ENCODE measurements at regions not wholly inside any gene's neighbourhood (a gene's known extent, or its start where the extent isn't known, plus 50 kb on each side); places are given as distances from the start of the nearest gene placed in this dataset.

- no peak overlapping the region for H3K27ac ChIP-seq (ENCODE audit: low read length)
- ChIA-PET CTCF (no interaction called here), POLR2A (no interaction called here)
- in situ Hi-C loops (cut with HindIII; ENCODE audit: low pct_unique_long_range_greater_than_20kb, low sequenced_read_pairs) (no loop called here), intact Hi-C loops (cut with micrococcal nuclease; ENCODE audit: unreplicated experiment) (no loop called here)
- TF ChIP-seq SIN3A (IDR thresholded peaks at IDR 0.05; ENCODE audit: borderline replicate concordance, insufficient read depth, low read depth, low read length) (no peak), CTCF (IDR thresholded peaks at IDR 0.05) (no peak)
- no peaks in the 10 kb centered on the region for H3K27me3 ChIP-seq (ENCODE audit: control insufficient read depth, insufficient read depth, low read length)
- ATAC-seq (no peak), DNase-seq (ENCODE audit: low read depth, low spot score) (no peak)
- no peaks in the 10 kb centered on the region for H3K9me3 ChIP-seq (ENCODE audit: control insufficient read depth, insufficient read depth, low read depth, low read length)
- no peaks in the 10 kb centered on the region for H3K36me3 ChIP-seq (ENCODE audit: control insufficient read depth, insufficient read depth, low read length)
- no peak overlapping the region for H3K4me3 ChIP-seq (ENCODE audit: low read depth in 2 of 2, low read length in 2 of 2)
- H3K4me1 ChIP-seq (ENCODE audit: control insufficient read depth, insufficient read depth, low read length), result no peaks in the 10 kb centered on the region
- BruUV-seq (replicated peaks), result no TSS peak
These were observed 707.0 kb downstream of the SORCS1 start for GRCh38 chr10:106457522-106457921.

GRCh38 chr10:106454233-106454632 is 710.3 kb downstream of the SORCS1 start:
- no peak for DNase-seq (ENCODE audit: low read depth, low spot score)
- ChIA-PET POLR2A (no interaction called here), CTCF (no interaction called here)
- TF ChIP-seq REST (IDR thresholded peaks at IDR 0.05; ENCODE audit: insufficient read depth in 1 of 2, low read depth in 2 of 2, low read length in 1 of 2) (no peak), TCF7L2 (IDR thresholded peaks at IDR 0.05; ENCODE audit: low read depth, low read length) (no peak), POLR2AphosphoS5 (IDR thresholded peaks at IDR 0.05; ENCODE audit: low read depth, low read length) (no peak), SIN3A (IDR thresholded peaks at IDR 0.05; ENCODE audit: borderline replicate concordance, insufficient read depth, low read depth, low read length) (no peak), CTCF (IDR thresholded peaks at IDR 0.05) (no peak)
- in situ Hi-C loops (cut with HindIII; ENCODE audit: low pct_unique_long_range_greater_than_20kb, low sequenced_read_pairs) (no loop called here), intact Hi-C loops (cut with micrococcal nuclease; ENCODE audit: unreplicated experiment) (no loop called here)
- ATAC-seq, result no peak
- Histone ChIP-seq H3K4me1 (ENCODE audit: control insufficient read depth, insufficient read depth, low read length) (no peaks in the 10 kb centered on the region), H3K27me3 (ENCODE audit: control insufficient read depth, insufficient read depth, low read length) (no peaks in the 10 kb centered on the region), H3K36me3 (ENCODE audit: control insufficient read depth, insufficient read depth, low read length) (no peaks in the 10 kb centered on the region), H3K9me3 (ENCODE audit: control insufficient read depth, insufficient read depth, low read depth, low read length) (no peaks in the 10 kb centered on the region), H3K4me3 (ENCODE audit: low read depth in 2 of 2, low read length in 2 of 2) (no peak overlapping the region), H3K27ac (ENCODE audit: low read length) (no peak overlapping the region)
- no TSS peak for BruUV-seq (replicated peaks)

GRCh38 chr10:106450966-106451365 is 713.5 kb downstream of the SORCS1 start:
- H3K9me3 ChIP-seq (ENCODE audit: control insufficient read depth, insufficient read depth, low read depth, low read length), result no peaks in the 10 kb centered on the region
- in situ Hi-C loops (cut with HindIII; ENCODE audit: low pct_unique_long_range_greater_than_20kb, low sequenced_read_pairs), result no loop called here
- CTCF ChIA-PET, result no interaction called here
- ATAC-seq, result no peak
- no peaks in the 10 kb centered on the region for H3K27me3 ChIP-seq (ENCODE audit: control insufficient read depth, insufficient read depth, low read length)
- no peak for DNase-seq (ENCODE audit: low read depth, low spot score)
- no peaks in the 10 kb centered on the region for H3K4me1 ChIP-seq (ENCODE audit: control insufficient read depth, insufficient read depth, low read length)
- no peak overlapping the region for H3K27ac ChIP-seq (ENCODE audit: low read length)
- no TSS peak for BruUV-seq (replicated peaks)
- H3K4me3 ChIP-seq (ENCODE audit: low read depth in 2 of 2, low read length in 2 of 2), result no peak overlapping the region
- intact Hi-C loops (cut with micrococcal nuclease; ENCODE audit: unreplicated experiment), result no loop called here
- no peaks in the 10 kb centered on the region for H3K36me3 ChIP-seq (ENCODE audit: control insufficient read depth, insufficient read depth, low read length)
- TF ChIP-seq TCF7L2 (IDR thresholded peaks at IDR 0.05; ENCODE audit: low read depth, low read length), result no peak
- no peak for TF ChIP-seq SIN3A (IDR thresholded peaks at IDR 0.05; ENCODE audit: borderline replicate concordance, insufficient read depth, low read depth, low read length)
- no peak for TF ChIP-seq POLR2AphosphoS5 (IDR thresholded peaks at IDR 0.05; ENCODE audit: low read depth, low read length)
- no peak for TF ChIP-seq REST (IDR thresholded peaks at IDR 0.05; ENCODE audit: insufficient read depth in 1 of 2, low read depth in 2 of 2, low read length in 1 of 2)
- no peak for TF ChIP-seq CTCF (IDR thresholded peaks at IDR 0.05)
- POLR2A ChIA-PET, result no interaction called here

Measured in Panc1 (cell line).